ENCODE measurements at regions not wholly inside any gene's neighbourhood (a gene's known extent, or its start where the extent isn't known, plus 50 kb on each side); places are given as distances from the start of the nearest gene placed in this dataset.

- TF ChIP-seq YY1 (IDR thresholded peaks at IDR 0.05; ENCODE audit: insufficient read depth, insufficient read length) (no peak), SUZ12 (IDR thresholded peaks at IDR 0.05; ENCODE audit: extremely low read depth, insufficient read depth, insufficient read length) (no peak)
Observed at GRCh38 chr12:25307818-25308217, 57.1 kb upstream of the KRAS start.

All from NT2/D1 (cell line).